ENCODE measurements at regions not wholly inside any gene's neighbourhood (a gene's known extent, or its start where the extent isn't known, plus 50 kb on each side); places are given as distances from the start of the nearest gene placed in this dataset.

DNA sequence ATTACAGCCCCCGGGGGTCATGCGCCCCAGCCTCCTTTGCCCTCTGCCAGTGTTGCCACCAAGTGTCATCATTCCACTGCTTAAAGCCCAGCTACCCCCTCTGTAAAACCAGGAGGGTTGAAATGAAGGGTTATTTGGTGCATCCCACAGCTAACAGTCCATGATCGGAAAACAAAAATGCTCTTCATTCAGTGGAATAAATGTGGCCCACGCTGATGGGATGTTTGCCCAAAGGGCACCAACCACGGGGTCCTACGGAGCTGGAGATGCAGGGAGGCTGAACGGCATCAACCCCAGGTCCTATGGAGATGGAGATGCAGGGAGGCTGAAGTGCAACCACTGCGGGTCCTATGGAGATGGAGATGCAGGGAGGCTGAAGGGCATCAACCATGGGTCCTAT, 218.5 kb upstream of the IRX1 start:
- no peak for TF ChIP-seq CTCF (IDR thresholded peaks at IDR 0.05)
- no peak for TF ChIP-seq RAD21 (conservative IDR thresholded peaks at IDR 0.05 in 1 of 2, IDR thresholded peaks at IDR 0.05 in 1 of 2)
- TF ChIP-seq, protein P1, sequence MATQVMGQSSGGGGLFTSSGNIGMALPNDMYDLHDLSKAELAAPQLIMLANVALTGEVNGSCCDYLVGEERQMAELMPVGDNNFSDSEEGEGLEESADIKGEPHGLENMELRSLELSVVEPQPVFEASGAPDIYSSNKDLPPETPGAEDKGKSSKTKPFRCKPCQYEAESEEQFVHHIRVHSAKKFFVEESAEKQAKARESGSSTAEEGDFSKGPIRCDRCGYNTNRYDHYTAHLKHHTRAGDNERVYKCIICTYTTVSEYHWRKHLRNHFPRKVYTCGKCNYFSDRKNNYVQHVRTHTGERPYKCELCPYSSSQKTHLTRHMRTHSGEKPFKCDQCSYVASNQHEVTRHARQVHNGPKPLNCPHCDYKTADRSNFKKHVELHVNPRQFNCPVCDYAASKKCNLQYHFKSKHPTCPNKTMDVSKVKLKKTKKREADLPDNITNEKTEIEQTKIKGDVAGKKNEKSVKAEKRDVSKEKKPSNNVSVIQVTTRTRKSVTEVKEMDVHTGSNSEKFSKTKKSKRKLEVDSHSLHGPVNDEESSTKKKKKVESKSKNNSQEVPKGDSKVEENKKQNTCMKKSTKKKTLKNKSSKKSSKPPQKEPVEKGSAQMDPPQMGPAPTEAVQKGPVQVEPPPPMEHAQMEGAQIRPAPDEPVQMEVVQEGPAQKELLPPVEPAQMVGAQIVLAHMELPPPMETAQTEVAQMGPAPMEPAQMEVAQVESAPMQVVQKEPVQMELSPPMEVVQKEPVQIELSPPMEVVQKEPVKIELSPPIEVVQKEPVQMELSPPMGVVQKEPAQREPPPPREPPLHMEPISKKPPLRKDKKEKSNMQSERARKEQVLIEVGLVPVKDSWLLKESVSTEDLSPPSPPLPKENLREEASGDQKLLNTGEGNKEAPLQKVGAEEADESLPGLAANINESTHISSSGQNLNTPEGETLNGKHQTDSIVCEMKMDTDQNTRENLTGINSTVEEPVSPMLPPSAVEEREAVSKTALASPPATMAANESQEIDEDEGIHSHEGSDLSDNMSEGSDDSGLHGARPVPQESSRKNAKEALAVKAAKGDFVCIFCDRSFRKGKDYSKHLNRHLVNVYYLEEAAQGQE (IDR thresholded peaks at IDR 0.05) = no peak
- no peak for TF ChIP-seq MAX (IDR thresholded peaks at IDR 0.05)
- no peak for TF ChIP-seq RCOR1 (IDR thresholded peaks at IDR 0.05; ENCODE audit: low read depth, low read length)
- no peak for TF ChIP-seq ZNF302 (CRISPR knock-in tag; IDR thresholded peaks at IDR 0.05)
- no peak for TF ChIP-seq MAFK (IDR thresholded peaks at IDR 0.05; ENCODE audit: partially characterized antibody)

All from A549 (cell line).